RWPE2 (cell line): ENCODE measurements at regions not wholly inside any gene's neighbourhood (a gene's known extent, or its start where the extent isn't known, plus 50 kb on each side); places are given as distances from the start of the nearest gene placed in this dataset.

Experiments
- ATAC-seq: fragments of 200-7000 bp; cut with Tn5 transposase; 3 replicates; pipeline ENCODE4 v1.9.1; 2021; ENCODE audit warnings: low read depth
- DNase-seq: peaks from one replicate; pipeline ENCODE4 v3.0.0-alpha.2; 2020; ENCODE audit warnings: low spot score
- H3K27ac ChIP-seq: fragments of 450-650 bp; 2 replicates; pipeline ENCODE4 v1.5.1; 2017; ENCODE audit warnings: mild to moderate bottlenecking; ENCODE audit not compliant: poor library complexity, severe bottlenecking
- H3K27me3 ChIP-seq: fragments of 250-450 bp; sonication (Bioruptor Pico); 2 replicates; pipeline ENCODE4 v1.5.1; 2021; ENCODE audit warnings: mild to moderate bottlenecking, moderate library complexity; ENCODE audit not compliant: insufficient read depth, poor library complexity, severe bottlenecking
- H3K36me3 ChIP-seq: fragments of 250-450 bp; sonication (Bioruptor Pico); 2 replicates; pipeline ENCODE4 v1.5.1; 2020; ENCODE audit warnings: low read depth, mild to moderate bottlenecking, moderate library complexity
- H3K4me1 ChIP-seq: fragments of 250-450 bp; sonication (Bioruptor Pico); 2 replicates; pipeline ENCODE4 v1.5.1; 2021; ENCODE audit warnings: mild to moderate bottlenecking, moderate library complexity; ENCODE audit not compliant: insufficient read depth, poor library complexity, severe bottlenecking
- H3K4me3 ChIP-seq: fragments of 250-450 bp; sonication (Bioruptor Pico); 2 replicates; pipeline ENCODE4 v1.5.1; 2021; ENCODE audit warnings: mild to moderate bottlenecking, moderate library complexity; ENCODE audit not compliant: severe bottlenecking
- H3K9me3 ChIP-seq: fragments of 250-450 bp; sonication (Bioruptor Pico); 2 replicates; pipeline ENCODE4 v1.5.1; 2021; ENCODE audit warnings: mild to moderate bottlenecking, moderate library complexity; ENCODE audit not compliant: severe bottlenecking
- CTCF ChIP-seq: fragments of 450-650 bp; IDR thresholded peaks from one replicate; pipeline ENCODE4 v1.5.1; 2017; ENCODE audit warnings: mild to moderate bottlenecking, moderate library complexity; ENCODE audit not compliant: poor library complexity, severe bottlenecking

- Histone ChIP-seq H3K9me3 (no peaks in the 10 kb centered on the region), H3K36me3 (no peaks in the 10 kb centered on the region), H3K4me3 (no peak overlapping the region), H3K4me1 (peaks cover 9% of the 10 kb centered on the region), H3K27me3 (no peaks in the 10 kb centered on the region), H3K27ac (no peak overlapping the region)
- no peak for TF ChIP-seq CTCF
- no peak for DNase-seq
- ATAC-seq: peak; percentile 52; the same call in 2 of the 3 replicates
Observed at GRCh38 chr4:155604718-155605626, 61.7 kb upstream of the GUCY1A1 start.

GRCh38 chr4:155603360-155603891, 63.2 kb upstream of the GUCY1A1 start:
- no peak for TF ChIP-seq CTCF
- no peaks in the 10 kb centered on the region for H3K9me3 ChIP-seq
- no peaks in the 10 kb centered on the region for H3K27me3 ChIP-seq
- DNase-seq (no peak), ATAC-seq (no peak)
- H3K4me3 ChIP-seq: no peak overlapping the region
- H3K36me3 ChIP-seq: no peaks in the 10 kb centered on the region
- H3K4me1 ChIP-seq: peaks cover 9% of the 10 kb centered on the region
- H3K27ac ChIP-seq: no peak overlapping the region

- no peak for TF ChIP-seq CTCF
- no peak for DNase-seq
- Histone ChIP-seq H3K36me3 (no peaks in the 10 kb centered on the region), H3K9me3 (no peaks in the 10 kb centered on the region), H3K27ac (no peak overlapping the region), H3K4me1 (peaks cover 9% of the 10 kb centered on the region), H3K4me3 (no peak overlapping the region), H3K27me3 (no peaks in the 10 kb centered on the region)
- ATAC-seq: no peak
Observed at GRCh38 chr4:155602351-155603140, 64.1 kb upstream of the GUCY1A1 start.

- ATAC-seq: no peak
- Histone ChIP-seq H3K4me3 (no peak overlapping the region), H3K4me1 (peaks cover 8% of the 10 kb centered on the region), H3K27ac (no peak overlapping the region), H3K9me3 (no peaks in the 10 kb centered on the region), H3K36me3 (no peaks in the 10 kb centered on the region), H3K27me3 (no peaks in the 10 kb centered on the region)
- no peak for TF ChIP-seq CTCF
- DNase-seq: no peak
Observed at GRCh38 chr4:155600244-155600643, 66.4 kb upstream of the GUCY1A1 start.
